Muscle of arm (tissue), 1 donor: ENCODE measurements at regions not wholly inside any gene's neighbourhood (a gene's known extent, or its start where the extent isn't known, plus 50 kb on each side); places are given as distances from the start of the nearest gene placed in this dataset.

Experiments
- DNase-seq: peaks from one replicate; pipeline ENCODE4 v3.0.0-alpha.2; 2013

DNA sequence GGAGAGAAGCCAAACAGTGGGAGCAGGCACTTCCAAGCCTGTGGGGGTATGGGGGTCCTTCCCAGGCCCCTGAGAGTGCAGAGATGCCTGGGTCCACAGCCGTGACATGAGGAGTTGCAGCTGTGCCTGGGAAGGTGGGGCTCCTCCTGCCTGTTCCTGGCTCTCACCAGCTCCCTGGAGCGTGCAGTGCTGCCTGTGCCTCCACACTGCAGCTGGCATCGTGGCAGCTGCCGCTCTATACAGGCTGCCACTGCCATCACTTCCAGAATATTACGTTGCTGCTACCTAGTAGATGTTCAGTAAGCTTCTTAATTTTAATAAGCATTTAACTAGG is 223.7 kb downstream of the KCNC2 start:
- no peak for DNase-seq

GRCh38 chr12:74988156-74988555 is 221.5 kb downstream of the KCNC2 start:
- no peak for DNase-seq
